Osteoblast (primary cell): ENCODE measurements at regions not wholly inside any gene's neighbourhood (a gene's known extent, or its start where the extent isn't known, plus 50 kb on each side); places are given as distances from the start of the nearest gene placed in this dataset.

Source experiments
- DNase-seq: peaks from one replicate; pipeline ENCODE4 v3.0.0; 2011; ENCODE audit warnings: low spot score, mixed read lengths; ENCODE audit not compliant: insufficient read length; ENCODE audit errors: missing footprints
- H2AFZ ChIP-seq: 2 replicates; pipeline ENCODE4 v1.6.0; 2011; ENCODE audit warnings: mild to moderate bottlenecking, low read length
- H3K27ac ChIP-seq: 2 replicates; pipeline ENCODE4 v1.5.1; 2011; ENCODE audit warnings: mild to moderate bottlenecking, low read depth, low read length, moderate library complexity
- H3K27me3 ChIP-seq: 2 replicates; pipeline ENCODE4 v1.6.0; 2012; ENCODE audit warnings: mild to moderate bottlenecking, control low read depth, inconsistent platforms, low read length, moderate library complexity; ENCODE audit not compliant: insufficient read depth
- H3K36me3 ChIP-seq: 2 replicates; pipeline ENCODE4 v1.5.1; 2011; ENCODE audit warnings: mild to moderate bottlenecking, low read length, control low read depth, moderate library complexity; ENCODE audit not compliant: insufficient read depth
- H3K4me1 ChIP-seq: 2 replicates; pipeline ENCODE4 v1.5.1; 2011; ENCODE audit warnings: mild to moderate bottlenecking, low read length, control low read depth, moderate library complexity; ENCODE audit not compliant: insufficient read depth
- H3K4me2 ChIP-seq: 2 replicates; pipeline ENCODE4 v1.6.0; 2011; ENCODE audit warnings: mild to moderate bottlenecking, low read length; ENCODE audit not compliant: insufficient read depth
- H3K4me3 ChIP-seq: fragments of 200-600 bp; sonication (generic); 3 replicates; pipeline ENCODE4 v1.5.1; 2012; ENCODE audit warnings: mild to moderate bottlenecking, low read length, inconsistent platforms; ENCODE audit not compliant: insufficient read depth
- H3K79me2 ChIP-seq: 2 replicates; pipeline ENCODE4 v1.6.0; 2012; ENCODE audit warnings: mild to moderate bottlenecking, low read length, control low read depth, inconsistent platforms; ENCODE audit not compliant: insufficient read depth
- H3K9me3 ChIP-seq: 2 replicates; pipeline ENCODE4 v1.5.1; 2011; ENCODE audit warnings: low read depth, low read length, control low read depth
- H4K20me1 ChIP-seq: 2 replicates; pipeline ENCODE4 v1.6.0; 2012; ENCODE audit warnings: mild to moderate bottlenecking, low read length, control low read depth; ENCODE audit not compliant: insufficient read depth
- TF ChIP-seq, protein P1 (sequence below): IDR thresholded peaks from 2 replicates; pipeline ENCODE4 v1.5.1; 2011; ENCODE audit warnings: mild to moderate bottlenecking, low read depth, low read length, moderate library complexity; ENCODE audit errors: extremely low read depth

DNA sequence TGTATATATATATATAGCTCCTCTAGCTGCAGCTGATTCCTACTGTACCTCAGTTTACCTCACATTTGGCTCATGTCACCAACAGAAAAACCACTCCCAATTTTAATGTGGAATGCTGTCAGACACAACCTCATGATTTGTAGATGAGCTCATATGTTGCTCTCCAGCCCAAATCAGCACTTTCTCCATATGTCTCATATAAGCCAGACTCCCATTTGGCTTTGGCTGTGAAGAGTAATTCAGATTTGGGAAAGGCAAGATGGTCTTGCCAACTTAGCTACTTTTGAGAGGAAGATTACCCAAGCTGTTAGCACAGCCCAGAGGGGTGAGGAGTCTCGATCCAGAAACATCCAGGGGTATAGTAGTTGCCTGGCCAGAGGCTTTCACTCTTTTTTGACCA, 342.2 kb upstream of the NT5E start:
- H3K9me3 ChIP-seq: no peaks in the 10 kb centered on the region
- DNase-seq: no peak
- H4K20me1 ChIP-seq: no peaks in the 10 kb centered on the region
- no peak overlapping the region for H3K4me3 ChIP-seq
- no peaks in the 10 kb centered on the region for H3K27me3 ChIP-seq
- H3K4me2 ChIP-seq: no peak overlapping the region
- TF ChIP-seq, protein P1, sequence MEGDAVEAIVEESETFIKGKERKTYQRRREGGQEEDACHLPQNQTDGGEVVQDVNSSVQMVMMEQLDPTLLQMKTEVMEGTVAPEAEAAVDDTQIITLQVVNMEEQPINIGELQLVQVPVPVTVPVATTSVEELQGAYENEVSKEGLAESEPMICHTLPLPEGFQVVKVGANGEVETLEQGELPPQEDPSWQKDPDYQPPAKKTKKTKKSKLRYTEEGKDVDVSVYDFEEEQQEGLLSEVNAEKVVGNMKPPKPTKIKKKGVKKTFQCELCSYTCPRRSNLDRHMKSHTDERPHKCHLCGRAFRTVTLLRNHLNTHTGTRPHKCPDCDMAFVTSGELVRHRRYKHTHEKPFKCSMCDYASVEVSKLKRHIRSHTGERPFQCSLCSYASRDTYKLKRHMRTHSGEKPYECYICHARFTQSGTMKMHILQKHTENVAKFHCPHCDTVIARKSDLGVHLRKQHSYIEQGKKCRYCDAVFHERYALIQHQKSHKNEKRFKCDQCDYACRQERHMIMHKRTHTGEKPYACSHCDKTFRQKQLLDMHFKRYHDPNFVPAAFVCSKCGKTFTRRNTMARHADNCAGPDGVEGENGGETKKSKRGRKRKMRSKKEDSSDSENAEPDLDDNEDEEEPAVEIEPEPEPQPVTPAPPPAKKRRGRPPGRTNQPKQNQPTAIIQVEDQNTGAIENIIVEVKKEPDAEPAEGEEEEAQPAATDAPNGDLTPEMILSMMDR: no peak
- no peak overlapping the region for H3K27ac ChIP-seq
- H3K4me1 ChIP-seq: peaks cover 20% of the 10 kb centered on the region
- no peak overlapping the region for H2AFZ ChIP-seq
- no peaks in the 10 kb centered on the region for H3K36me3 ChIP-seq
- no peaks in the 10 kb centered on the region for H3K79me2 ChIP-seq

DNA sequence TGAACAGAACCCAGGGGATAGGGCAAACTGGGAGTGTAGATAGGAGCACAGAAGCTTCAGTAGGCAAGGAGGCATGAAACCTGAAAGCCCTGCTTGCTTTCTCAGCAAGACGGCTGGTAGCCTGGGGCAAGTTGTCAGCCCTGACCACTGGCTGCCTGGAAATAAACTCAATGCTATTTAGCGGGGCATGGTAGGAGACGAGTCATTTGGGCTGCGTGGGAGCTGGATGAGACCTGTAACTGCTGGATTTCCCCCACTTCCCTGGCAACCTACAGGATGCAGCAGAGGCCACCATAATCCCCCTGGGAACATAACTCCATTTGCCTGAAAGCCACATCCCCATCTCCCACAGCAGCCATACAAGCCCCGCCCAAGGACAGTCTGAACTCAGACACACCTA, 332.6 kb upstream of the TBX18 start:
- Histone ChIP-seq H3K4me1 (no peaks in the 10 kb centered on the region), H3K4me2 (no peak overlapping the region), H3K27ac (no peak overlapping the region), H3K4me3 (no peak overlapping the region), H3K9me3 (no peaks in the 10 kb centered on the region), H3K27me3 (no peaks in the 10 kb centered on the region), H3K36me3 (no peaks in the 10 kb centered on the region), H2AFZ (no peak overlapping the region), H3K79me2 (no peaks in the 10 kb centered on the region), H4K20me1 (no peaks in the 10 kb centered on the region)
- TF ChIP-seq, protein P1: no peak
- DNase-seq: peak; percentile 22

DNA sequence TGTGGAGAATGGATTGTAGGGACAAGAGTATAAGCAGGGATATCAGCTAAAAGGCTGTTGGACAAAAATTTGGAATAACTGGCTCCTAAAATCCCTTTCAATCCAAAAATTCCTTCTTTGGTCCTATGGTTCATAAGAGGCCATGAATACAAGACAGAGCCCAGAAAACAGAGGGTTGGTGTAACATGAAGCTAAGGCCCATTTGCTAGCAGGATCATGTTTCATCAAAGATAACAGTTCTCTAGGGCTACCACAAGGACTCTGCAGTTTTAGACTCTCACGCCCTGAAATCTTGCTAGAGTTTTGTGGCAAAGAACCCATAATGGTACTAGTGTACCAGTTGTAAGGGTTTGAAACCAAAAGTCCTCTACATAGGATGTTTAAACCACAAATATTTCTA, 327.8 kb upstream of the TBX18 start:
- H4K20me1 ChIP-seq: no peaks in the 10 kb centered on the region
- H2AFZ ChIP-seq: no peak overlapping the region
- H3K4me1 ChIP-seq: no peaks in the 10 kb centered on the region
- H3K9me3 ChIP-seq: no peaks in the 10 kb centered on the region
- H3K36me3 ChIP-seq: no peaks in the 10 kb centered on the region
- H3K4me2 ChIP-seq: no peak overlapping the region
- H3K27ac ChIP-seq: no peak overlapping the region
- TF ChIP-seq, protein P1: no peak
- no peak for DNase-seq
- H3K27me3 ChIP-seq: no peaks in the 10 kb centered on the region
- H3K79me2 ChIP-seq: no peaks in the 10 kb centered on the region
- no peak overlapping the region for H3K4me3 ChIP-seq

DNA sequence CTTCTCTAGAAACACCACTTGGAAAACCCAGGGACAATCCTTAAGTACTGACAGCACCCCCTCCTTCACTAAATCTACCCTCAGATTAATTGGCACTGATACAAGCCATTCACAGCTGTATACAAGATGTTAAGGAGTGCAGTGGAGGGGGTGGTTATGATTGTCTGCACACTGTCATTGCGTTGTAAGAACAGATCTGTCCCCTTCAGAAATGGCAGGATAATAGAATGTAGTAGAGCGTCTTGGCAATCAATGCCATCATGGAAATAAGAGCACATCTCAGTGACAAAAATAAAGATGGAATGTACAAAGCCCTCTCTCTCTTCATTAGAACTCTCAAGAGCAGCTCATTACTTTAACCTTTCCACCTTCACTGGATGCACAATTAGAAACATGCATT, 324.9 kb upstream of the TBX18 start:
- Histone ChIP-seq H3K27ac (no peak overlapping the region), H3K27me3 (no peaks in the 10 kb centered on the region), H2AFZ (no peak overlapping the region), H3K36me3 (no peaks in the 10 kb centered on the region), H3K4me2 (no peak overlapping the region), H3K9me3 (no peaks in the 10 kb centered on the region), H3K4me1 (no peaks in the 10 kb centered on the region), H3K4me3 (no peak overlapping the region), H4K20me1 (no peaks in the 10 kb centered on the region), H3K79me2 (no peaks in the 10 kb centered on the region)
- TF ChIP-seq, protein P1: no peak
- no peak for DNase-seq
